ENCODE measurements at regions not wholly inside any gene's neighbourhood (a gene's known extent, or its start where the extent isn't known, plus 50 kb on each side); places are given as distances from the start of the nearest gene placed in this dataset.
"Not testable (repeated sequence)": the region's sequence is repeated elsewhere in the genome, so short reads cannot be mapped to it uniquely, and the experiment has no call there.

- DNase-seq = no peak
Observed at GRCh38 chr15:38746211-38746610, 181.6 kb upstream of the RASGRP1 start.

GRCh38 chr15:38748710-38749109 is 184.1 kb upstream of the RASGRP1 start:
- no peak for DNase-seq

GRCh38 chr15:38750786-38751185 is 186.2 kb upstream of the RASGRP1 start:
- DNase-seq = no peak

GRCh38 chr15:38755718-38756117 is 191.1 kb upstream of the RASGRP1 start:
- no peak for DNase-seq

- DNase-seq = no peak
Observed at GRCh38 chr15:38756441-38756840, 191.8 kb upstream of the RASGRP1 start.

- DNase-seq = no peak
Observed at GRCh38 chr15:38758043-38758442, 193.4 kb upstream of the RASGRP1 start.

- DNase-seq = no peak
Observed at GRCh38 chr15:38761681-38762080, 197.1 kb upstream of the RASGRP1 start.

- no peak for DNase-seq
Observed at GRCh38 chr15:38768970-38769369, 204.4 kb upstream of the RASGRP1 start.

- DNase-seq = no peak
Observed at GRCh38 chr15:38769492-38769891, 204.9 kb upstream of the RASGRP1 start.

GRCh38 chr15:38774076-38774475 is 209.5 kb upstream of the RASGRP1 start:
- DNase-seq = not testable (repeated sequence)

GRCh38 chr15:38781196-38781595 is 216.6 kb upstream of the RASGRP1 start:
- DNase-seq = no peak

- no peak for DNase-seq
Observed at GRCh38 chr15:38782156-38782555, 217.5 kb upstream of the RASGRP1 start.

- no peak for DNase-seq
Observed at GRCh38 chr15:38788918-38789317, 224.3 kb upstream of the RASGRP1 start.

GRCh38 chr15:38789566-38789965 is 225.0 kb upstream of the RASGRP1 start:
- no peak for DNase-seq

GRCh38 chr15:38793206-38793810 is 228.7 kb upstream of the RASGRP1 start:
- no peak for DNase-seq

- DNase-seq = no peak
Observed at GRCh38 chr15:38795471-38796245, 231.0 kb upstream of the RASGRP1 start.

- DNase-seq = no peak
Observed at GRCh38 chr15:38796589-38796988, 232.0 kb upstream of the RASGRP1 start.

GRCh38 chr15:38797506-38797905 is 232.9 kb upstream of the RASGRP1 start:
- not testable (repeated sequence) for DNase-seq

GRCh38 chr15:38799202-38799601 is 234.6 kb upstream of the RASGRP1 start:
- not testable (repeated sequence) for DNase-seq

- DNase-seq = no peak
Observed at GRCh38 chr15:38809621-38810020, 245.0 kb upstream of the RASGRP1 start.

GRCh38 chr15:38810686-38811085 is 246.1 kb upstream of the RASGRP1 start:
- no peak for DNase-seq

- DNase-seq = not testable (repeated sequence)
Observed at GRCh38 chr15:38814254-38814653, 249.6 kb upstream of the RASGRP1 start.

- no peak for DNase-seq
Observed at GRCh38 chr15:38814891-38815290, 250.3 kb upstream of the RASGRP1 start.

GRCh38 chr15:38817427-38818156 is 253.0 kb upstream of the RASGRP1 start:
- DNase-seq = peak; percentile 81
